NB4 (cell line): ENCODE measurements at regions not wholly inside any gene's neighbourhood (a gene's known extent, or its start where the extent isn't known, plus 50 kb on each side); places are given as distances from the start of the nearest gene placed in this dataset.

ENCODE experiments used
- DNase-seq: peaks from one replicate; pipeline ENCODE4 v3.0.0; 2010; ENCODE audit warnings: low read depth
- H3K4me3 ChIP-seq: one replicate; pipeline ENCODE4 v1.5.1; 2011; ENCODE audit warnings: mild to moderate bottlenecking, low read depth, low read length, moderate library complexity
- CTCF ChIP-seq: IDR thresholded peaks from one replicate; pipeline ENCODE4 v1.5.1; 2012; ENCODE audit warnings: low read depth, low read length
- MAX ChIP-seq: IDR thresholded peaks from 2 replicates; pipeline ENCODE4 v1.6.1; 2011; ENCODE audit warnings: low read depth, low read length
- MYC ChIP-seq: IDR thresholded peaks from 2 replicates; pipeline ENCODE4 v1.6.1; 2011; ENCODE audit warnings: low read depth, low read length
- POLR2A ChIP-seq: IDR thresholded peaks from 2 replicates; pipeline ENCODE4 v1.6.1; 2011; ENCODE audit warnings: mild to moderate bottlenecking; ENCODE audit not compliant: insufficient read length; ENCODE audit errors: extremely low read depth

- H3K4me3 ChIP-seq, result no peak overlapping the region
- no peak for DNase-seq
- TF ChIP-seq MYC (no peak), MAX (no peak), POLR2A (no peak), CTCF (no peak)
Observed at GRCh38 chr4:159719531-159719930, 616.7 kb downstream of the RAPGEF2 start.

GRCh38 chr4:159722052-159722451 is 619.2 kb downstream of the RAPGEF2 start:
- no peak for DNase-seq
- H3K4me3 ChIP-seq, result no peak overlapping the region
- no peak for TF ChIP-seq POLR2A
- TF ChIP-seq MYC, result no peak

GRCh38 chr4:159722918-159723317 is 620.0 kb downstream of the RAPGEF2 start:
- no peak for DNase-seq
- no peak for TF ChIP-seq CTCF
- no peak for TF ChIP-seq MYC
- TF ChIP-seq MAX, result no peak
- no peak for TF ChIP-seq POLR2A
- H3K4me3 ChIP-seq, result no peak overlapping the region

- no peak for DNase-seq
- TF ChIP-seq CTCF, result no peak
- no peak for TF ChIP-seq MAX
- TF ChIP-seq MYC, result no peak
- TF ChIP-seq POLR2A, result no peak
- H3K4me3 ChIP-seq, result no peak overlapping the region
Observed at GRCh38 chr4:159723341-159724048, 620.6 kb downstream of the RAPGEF2 start.

GRCh38 chr4:159725571-159725970 is 622.7 kb downstream of the RAPGEF2 start:
- TF ChIP-seq MAX (no peak), CTCF (no peak), MYC (no peak), POLR2A (no peak)
- DNase-seq, result no peak

GRCh38 chr4:159735281-159736207 is 632.7 kb downstream of the RAPGEF2 start:
- TF ChIP-seq MAX (no peak), MYC (no peak), POLR2A (no peak), CTCF (no peak)
- H3K4me3 ChIP-seq, result no peak overlapping the region

More at GRCh38 chr4:159725571-159725970, 622.7 kb downstream of the RAPGEF2 start:
- H3K4me3 ChIP-seq, result no peak overlapping the region

More at GRCh38 chr4:159735281-159736207, 632.7 kb downstream of the RAPGEF2 start:
- DNase-seq, result no peak
